K562 (cell line): ENCODE measurements at regions not wholly inside any gene's neighbourhood (a gene's known extent, or its start where the extent isn't known, plus 50 kb on each side); places are given as distances from the start of the nearest gene placed in this dataset.

Experiments used
- BRF2 ChIP-seq: IDR thresholded peaks from 3 replicates; pipeline ENCODE4 v1.6.1; 2011; ENCODE audit warnings: borderline replicate concordance, mild to moderate bottlenecking; ENCODE audit not compliant: insufficient read length, insufficient read depth
- LARP7 ChIP-seq: fragments of 450-650 bp; IDR thresholded peaks from 2 replicates; pipeline ENCODE4 v1.6.1; 2016
- MAFF ChIP-seq: IDR thresholded peaks from 2 replicates; pipeline ENCODE4 v1.6.1; 2012; ENCODE audit warnings: low read length, improper control_type of control experiment
- NR3C1 ChIP-seq: sonication (generic); formaldehyde crosslinking; IDR thresholded peaks from 2 replicates; pipeline ENCODE4 v1.8.1; 2022; ENCODE audit warnings: missing genetic modification reagents
- POLR2A ChIP-seq: fragments of 450-650 bp; conservative IDR thresholded peaks from 2 replicates; pipeline ENCODE4 v1.6.1; 2016
- SP2 ChIP-seq: IDR thresholded peaks from 2 replicates; pipeline ENCODE4 v1.6.1; 2011; ENCODE audit warnings: mild to moderate bottlenecking, low read depth, low read length, moderate library complexity; ENCODE audit not compliant: poor library complexity, severe bottlenecking; ENCODE audit errors: extremely low read depth
- TCFL5 ChIP-seq: fragments of 250-450 bp; sonication (Bioruptor Pico); conservative IDR thresholded peaks from 2 replicates; pipeline ENCODE4 v1.6.1; 2021; ENCODE audit warnings: mild to moderate bottlenecking, moderate library complexity, matching md5 sums
- ZNF282 ChIP-seq: sonication (generic); formaldehyde crosslinking; IDR thresholded peaks from 2 replicates; pipeline ENCODE4 v1.8.1; 2023; ENCODE audit warnings: missing genetic modification reagents

GRCh38 chr6:169112483-169113320, 140.9 kb downstream of the THBS2 start:
- TF ChIP-seq TCFL5 (CRISPR knock-in tag) (no peak), ZNF282 (CRISPR knock-in tag) (no peak), MAFF (no peak), BRF2 (no peak), POLR2A (no peak), SP2 (no peak), LARP7 (no peak), NR3C1 (CRISPR knock-in tag) (no peak)
